ENCODE measurements at regions not wholly inside any gene's neighbourhood (a gene's known extent, or its start where the extent isn't known, plus 50 kb on each side); places are given as distances from the start of the nearest gene placed in this dataset.

GRCh38 chr16:86145669-86146068 is 246.7 kb downstream of the IRF8 start:
- DNase-seq (ENCODE audit: insufficient read length, low spot score, missing footprints), result no peak
- no peaks in the 10 kb centered on the region for H3K4me1 ChIP-seq (ENCODE audit: insufficient read depth, low read length)

GRCh38 chr16:86150641-86151238 is 251.8 kb downstream of the IRF8 start:
- Histone ChIP-seq H3K4me3 (ENCODE audit: insufficient read depth, low read length) (no peak overlapping the region), H3K36me3 (ENCODE audit: insufficient read depth, low read length) (no peaks in the 10 kb centered on the region), H3K9me3 (ENCODE audit: low read depth, low read length) (no peaks in the 10 kb centered on the region), H3K4me1 (ENCODE audit: insufficient read depth, low read length) (no peaks in the 10 kb centered on the region), H3K4me2 (ENCODE audit: insufficient read depth, low read length) (no peak overlapping the region), H2AFZ (ENCODE audit: low read length) (no peak overlapping the region), H3K27ac (ENCODE audit: low read depth, low read length) (no peak overlapping the region), H3K79me2 (ENCODE audit: insufficient read depth, low read length) (no peaks in the 10 kb centered on the region), H3K27me3 (ENCODE audit: insufficient read depth, low read length) (peaks cover 16% of the 10 kb centered on the region), H4K20me1 (ENCODE audit: insufficient read depth, low read length) (no peaks in the 10 kb centered on the region)
- DNase-seq (ENCODE audit: insufficient read length, low spot score, missing footprints), result no peak
- TF ChIP-seq CTCF (IDR thresholded peaks at IDR 0.05; ENCODE audit: extremely low read depth, low read depth, low read length), result no peak

More at GRCh38 chr16:86145669-86146068, 246.7 kb downstream of the IRF8 start:
- no peak for TF ChIP-seq CTCF (IDR thresholded peaks at IDR 0.05; ENCODE audit: extremely low read depth, low read depth, low read length)
- Histone ChIP-seq H3K27ac (ENCODE audit: low read depth, low read length) (no peak overlapping the region), H3K36me3 (ENCODE audit: insufficient read depth, low read length) (no peaks in the 10 kb centered on the region), H3K27me3 (ENCODE audit: insufficient read depth, low read length) (peaks cover 4% of the 10 kb centered on the region), H3K4me3 (ENCODE audit: insufficient read depth, low read length) (no peak overlapping the region), H3K9me3 (ENCODE audit: low read depth, low read length) (no peaks in the 10 kb centered on the region), H4K20me1 (ENCODE audit: insufficient read depth, low read length) (no peaks in the 10 kb centered on the region), H2AFZ (ENCODE audit: low read length) (no peak overlapping the region), H3K79me2 (ENCODE audit: insufficient read depth, low read length) (no peaks in the 10 kb centered on the region), H3K4me2 (ENCODE audit: insufficient read depth, low read length) (no peak overlapping the region)

GRCh38 chr16:86151239-86151851 is 252.4 kb downstream of the IRF8 start:
- Histone ChIP-seq H3K9me3 (ENCODE audit: low read depth, low read length) (no peaks in the 10 kb centered on the region), H3K79me2 (ENCODE audit: insufficient read depth, low read length) (no peaks in the 10 kb centered on the region), H3K27ac (ENCODE audit: low read depth, low read length) (no peak overlapping the region), H3K36me3 (ENCODE audit: insufficient read depth, low read length) (no peaks in the 10 kb centered on the region), H3K27me3 (ENCODE audit: insufficient read depth, low read length) (peaks cover 16% of the 10 kb centered on the region), H3K4me2 (ENCODE audit: insufficient read depth, low read length) (no peak overlapping the region), H4K20me1 (ENCODE audit: insufficient read depth, low read length) (no peaks in the 10 kb centered on the region), H3K4me3 (ENCODE audit: insufficient read depth, low read length) (no peak overlapping the region), H3K4me1 (ENCODE audit: insufficient read depth, low read length) (no peaks in the 10 kb centered on the region), H2AFZ (ENCODE audit: low read length) (no peak overlapping the region)
- no peak for DNase-seq (ENCODE audit: insufficient read length, low spot score, missing footprints)
- no peak for TF ChIP-seq CTCF (IDR thresholded peaks at IDR 0.05; ENCODE audit: extremely low read depth, low read depth, low read length)

- Histone ChIP-seq H2AFZ (ENCODE audit: low read length) (no peak overlapping the region), H3K4me1 (ENCODE audit: insufficient read depth, low read length) (no peaks in the 10 kb centered on the region), H3K79me2 (ENCODE audit: insufficient read depth, low read length) (no peaks in the 10 kb centered on the region), H3K36me3 (ENCODE audit: insufficient read depth, low read length) (no peaks in the 10 kb centered on the region), H3K4me3 (ENCODE audit: insufficient read depth, low read length) (no peak overlapping the region), H3K4me2 (ENCODE audit: insufficient read depth, low read length) (no peak overlapping the region), H4K20me1 (ENCODE audit: insufficient read depth, low read length) (no peaks in the 10 kb centered on the region), H3K27me3 (ENCODE audit: insufficient read depth, low read length) (peaks cover 9% of the 10 kb centered on the region), H3K9me3 (ENCODE audit: low read depth, low read length) (no peaks in the 10 kb centered on the region), H3K27ac (ENCODE audit: low read depth, low read length) (no peak overlapping the region)
- no peak for TF ChIP-seq CTCF (IDR thresholded peaks at IDR 0.05; ENCODE audit: extremely low read depth, low read depth, low read length)
- no peak for DNase-seq (ENCODE audit: insufficient read length, low spot score, missing footprints)
These were observed 257.2 kb downstream of the IRF8 start for GRCh38 chr16:86156155-86156554.
